T-cell (primary cell): ENCODE measurements at regions not wholly inside any gene's neighbourhood (a gene's known extent, or its start where the extent isn't known, plus 50 kb on each side); places are given as distances from the start of the nearest gene placed in this dataset.
"Not testable (repeated sequence)": the region's sequence is repeated elsewhere in the genome, so short reads cannot be mapped to it uniquely, and the experiment has no call there.

Source experiments
- ATAC-seq, 4 experiments: fragments of 200-7000 bp in 3 of 4; fragments of 150-1000 bp in 1 of 4; cut with Tn5 transposase; replicated peaks in 1 of 4; 1 replicate in 3 of 4; 2 replicates in 1 of 4; pipeline ENCODE4 v1.10.0; 2021; ENCODE audit warnings: moderate library complexity in 3 of 4, mild to moderate bottlenecking in 2 of 4, moderate number of reproducible peaks in 1 of 4
- CTCF ChIA-PET, 2 donors: fragments of 300-600 bp; sonication (Branson Sonifier 250); formaldehyde crosslinking; loops; one replicate each; lab custom pipeline; 2022; ENCODE audit warnings: antibody characterized with exemption in 2 of 2; lab: Charles Lee
- POLR2A ChIA-PET, 2 donors: fragments of 300-600 bp; sonication (Branson Sonifier 250); formaldehyde crosslinking; loops; one replicate each; lab custom pipeline; 2022; ENCODE audit warnings: antibody characterized with exemption in 2 of 2; lab: Charles Lee
- DNase-seq, 35 experiments: peaks; one replicate each; pipeline versions ENCODE4 v3.0.0 to v3.0.0-alpha.2; 2013 to 2023
- H3K27ac ChIP-seq: one replicate; pipeline ENCODE4 v1.5.1; 2013; ENCODE audit warnings: low read length
- H3K27me3 ChIP-seq, 2 experiments: replicated peaks in 1 of 2; 1 replicate in 1 of 2; 2 replicates in 1 of 2; pipeline versions ENCODE4 v1.6.1 to v1.7.0; 2013; ENCODE audit warnings: low read length in 1 of 2, mixed read lengths in 1 of 2; ENCODE audit not compliant: control insufficient read depth in 2 of 2, insufficient read depth in 2 of 2; ENCODE audit errors: extremely low read depth in 1 of 2
- H3K36me3 ChIP-seq, 2 donors: 1 replicate in 1 of 2; 2 replicates in 1 of 2; pipeline versions ENCODE4 v1.6.1 to v1.7.0; 2013; ENCODE audit warnings: low read length in 1 of 2; ENCODE audit not compliant: control insufficient read depth in 2 of 2, insufficient read depth in 1 of 2; ENCODE audit errors: extremely low read depth in 1 of 2
- H3K4me1 ChIP-seq, 2 experiments: 1 replicate in 1 of 2; 2 replicates in 1 of 2; pipeline versions ENCODE4 v1.6.1 to v1.7.0; 2013; ENCODE audit warnings: low read length in 2 of 2, mixed read lengths in 1 of 2; ENCODE audit not compliant: insufficient read depth in 2 of 2, control insufficient read depth in 1 of 2; ENCODE audit errors: extremely low read depth in 1 of 2
- H3K4me3 ChIP-seq, 2 donors: 1 replicate in 1 of 2; 2 replicates in 1 of 2; pipeline versions ENCODE4 v1.5.1 to v1.7.0; 2013; ENCODE audit warnings: mild to moderate bottlenecking in 2 of 2, low read length in 1 of 2, moderate library complexity in 1 of 2; ENCODE audit not compliant: control insufficient read depth in 1 of 2; ENCODE audit errors: extremely low read depth in 1 of 2
- H3K9me3 ChIP-seq: 2 replicates; pipeline ENCODE4 v1.7.0; 2013
- H3K27ac Mint-ChIP-seq, 2 donors: one replicate each; pipeline ENCODE4 v1.8.0; 2020 to 2021; ENCODE audit warnings: mild to moderate bottlenecking in 2 of 2, mixed read lengths in 2 of 2
- H3K27me3 Mint-ChIP-seq, 2 donors: one replicate each; pipeline ENCODE4 v1.8.0; 2021 to 2022; ENCODE audit warnings: mixed read lengths in 2 of 2
- H3K36me3 Mint-ChIP-seq: one replicate; pipeline ENCODE4 v1.8.0; 2021; ENCODE audit warnings: mixed read lengths
- H3K4me1 Mint-ChIP-seq, 3 donors: one replicate each; pipeline ENCODE4 v1.8.0; 2020 to 2022; ENCODE audit warnings: mixed read lengths in 3 of 3, mild to moderate bottlenecking in 1 of 3
- H3K4me3 Mint-ChIP-seq, 3 donors: one replicate each; pipeline ENCODE4 v1.8.0; 2020 to 2022; ENCODE audit warnings: mild to moderate bottlenecking in 3 of 3, mixed read lengths in 3 of 3, moderate library complexity in 3 of 3
- H3K9me3 Mint-ChIP-seq, 3 donors: one replicate each; pipeline ENCODE4 v1.8.0; 2020 to 2022; ENCODE audit warnings: mixed read lengths in 3 of 3
- WGBS: methylation state at CpG from one replicate; pipeline ENCODE4 v1.1.5; 2013; ENCODE audit warnings: missing lambda C conversion rate; ENCODE audit not compliant: insufficient coverage; 5-methylcytosine and 5-hydroxymethylcytosine counted together

GRCh38 chr14:105663323-105663722, 136.9 kb downstream of the TMEM121 start:
- H3K27ac ChIP-seq, H3K9me3 ChIP-seq, POLR2A ChIA-PET, H3K36me3 Mint-ChIP-seq, H3K4me1 Mint-ChIP-seq, H3K4me1 ChIP-seq, H3K27me3 ChIP-seq, H3K4me3 ChIP-seq, H3K36me3 ChIP-seq, H3K27ac Mint-ChIP-seq, DNase-seq, CTCF ChIA-PET, H3K4me3 Mint-ChIP-seq, ATAC-seq: not testable (repeated sequence)
- H3K27me3 Mint-ChIP-seq, result peaks cover 7 to 17% of the 10 kb centered on the region in 2 donors
- peaks cover 18 to 27% (median 22%) of the 10 kb centered on the region in 3 donors for H3K9me3 Mint-ChIP-seq
- WGBS, result no CpG with 5 or more reads among the region's 23 CpGs

GRCh38 chr14:105663818-105664596, 137.6 kb downstream of the TMEM121 start:
- H3K36me3 ChIP-seq, H3K36me3 Mint-ChIP-seq, H3K4me1 ChIP-seq, H3K9me3 ChIP-seq, DNase-seq, H3K4me3 Mint-ChIP-seq, H3K4me3 ChIP-seq, POLR2A ChIA-PET, ATAC-seq, H3K27ac ChIP-seq, CTCF ChIA-PET, H3K4me1 Mint-ChIP-seq, H3K27ac Mint-ChIP-seq, H3K27me3 ChIP-seq: not testable (repeated sequence)
- H3K27me3 Mint-ChIP-seq, result peaks cover 7 to 17% of the 10 kb centered on the region in 2 donors
- H3K9me3 Mint-ChIP-seq, result peaks cover 13 to 21% (median 15%) of the 10 kb centered on the region in 3 donors
- 78% methylated on average over 10 of the region's 27 CpGs for WGBS

GRCh38 chr14:105664691-105665090, 138.3 kb downstream of the TMEM121 start:
- DNase-seq (no peak), ATAC-seq (no peak)
- peaks cover 0 to 4% of the 10 kb centered on the region in 2 experiments for H3K27me3 ChIP-seq
- H3K36me3 ChIP-seq, result no peaks in the 10 kb centered on the region
- no peaks in the 10 kb centered on the region for H3K9me3 ChIP-seq
- peaks cover 7 to 17% of the 10 kb centered on the region in 2 donors for H3K27me3 Mint-ChIP-seq
- H3K27ac Mint-ChIP-seq, result no peak overlapping the region
- WGBS, result 64% methylated on average over 3 of the region's 4 CpGs
- no peak overlapping the region for H3K27ac ChIP-seq
- POLR2A ChIA-PET, result no interaction called here
- H3K4me1 Mint-ChIP-seq, result no peaks in the 10 kb centered on the region
- H3K9me3 Mint-ChIP-seq, result peaks cover 6 to 14% (median 8%) of the 10 kb centered on the region in 3 donors
- no peak overlapping the region for H3K4me3 Mint-ChIP-seq
- CTCF ChIA-PET, result no interaction called here
- no peaks in the 10 kb centered on the region for H3K36me3 Mint-ChIP-seq
- H3K4me1 ChIP-seq, result no peaks in the 10 kb centered on the region
- no peak overlapping the region for H3K4me3 ChIP-seq

- Mint-ChIP-seq H3K4me1 (no peaks in the 10 kb centered on the region), H3K4me3 (no peak overlapping the region), H3K27ac (no peak overlapping the region), H3K36me3 (no peaks in the 10 kb centered on the region), H3K9me3 (peaks cover 0 to 7% (median under 1%) of the 10 kb centered on the region in 3 donors), H3K27me3 (peaks cover 3 to 14% of the 10 kb centered on the region in 2 donors)
- DNase-seq (no peak), ATAC-seq (no peak)
- POLR2A ChIA-PET, result no interaction called here
- no peak overlapping the region for H3K27ac ChIP-seq
- no peak overlapping the region for H3K4me3 ChIP-seq
- 68% methylated on average over 9 of the region's 9 CpGs for WGBS
- H3K36me3 ChIP-seq, result no peaks in the 10 kb centered on the region
- CTCF ChIA-PET, result no interaction called here
- H3K9me3 ChIP-seq, result no peaks in the 10 kb centered on the region
- H3K4me1 ChIP-seq, result no peaks in the 10 kb centered on the region
- peaks cover 0 to 4% of the 10 kb centered on the region in 2 experiments for H3K27me3 ChIP-seq
Measured at GRCh38 chr14:105665247-105665950, 139.0 kb downstream of the TMEM121 start.

DNA sequence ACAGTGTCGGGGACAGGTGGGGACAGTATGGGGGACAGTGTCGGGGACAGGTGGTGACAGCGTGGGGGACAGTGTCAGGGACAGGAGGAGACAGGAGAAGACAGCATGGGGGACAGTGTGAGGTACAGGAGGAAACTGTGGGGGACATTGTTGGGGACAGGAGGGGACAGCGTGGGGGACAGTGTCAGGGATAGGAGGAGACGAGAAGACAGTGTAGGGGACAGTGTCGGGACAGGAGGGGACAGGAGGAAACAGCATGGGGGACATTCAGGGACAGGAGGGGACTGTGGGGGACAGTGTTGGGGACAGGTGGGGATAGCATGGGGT, 139.5 kb downstream of the TMEM121 start:
- ChIA-PET POLR2A (no interaction called here), CTCF (no interaction called here)
- Histone ChIP-seq H3K36me3 (no peaks in the 10 kb centered on the region), H3K4me3 (no peak overlapping the region), H3K27me3 (peaks cover 0 to 4% of the 10 kb centered on the region in 2 experiments), H3K4me1 (no peaks in the 10 kb centered on the region), H3K9me3 (no peaks in the 10 kb centered on the region), H3K27ac (no peak overlapping the region)
- Mint-ChIP-seq H3K9me3 (peaks cover 0 to 2% (median 0%) of the 10 kb centered on the region in 3 donors), H3K4me1 (no peaks in the 10 kb centered on the region), H3K4me3 (no peak overlapping the region), H3K27me3 (peaks cover 0 to 8% of the 10 kb centered on the region in 2 donors), H3K36me3 (no peaks in the 10 kb centered on the region), H3K27ac (no peak overlapping the region)
- 84% methylated on average over 6 of the region's 6 CpGs for WGBS
- ATAC-seq, result no peak
- no peak for DNase-seq

DNA sequence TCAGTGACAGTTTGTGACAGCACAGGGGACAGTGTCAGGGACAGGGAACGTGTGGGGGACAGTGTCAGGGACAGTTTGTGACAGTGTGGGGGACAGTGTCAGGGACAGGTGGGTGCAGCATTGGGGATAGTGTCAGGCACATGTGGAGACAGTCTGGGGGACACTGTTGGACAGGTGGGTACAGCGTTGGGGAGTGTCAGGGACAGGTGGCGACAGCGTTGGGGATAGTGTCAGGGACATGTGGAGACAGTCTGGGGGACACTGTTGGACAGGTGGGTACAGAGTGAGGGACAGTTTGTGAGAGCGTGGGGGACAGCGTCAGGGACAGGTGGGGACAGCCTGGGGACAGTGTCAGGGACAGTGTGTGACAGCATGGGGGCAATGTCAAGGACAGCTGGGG, 140.0 kb downstream of the TMEM121 start:
- no peak overlapping the region for H3K4me3 Mint-ChIP-seq
- H3K9me3 Mint-ChIP-seq, result no peaks in the 10 kb centered on the region
- DNase-seq (no peak), ATAC-seq (no peak)
- ChIA-PET CTCF (no interaction called here), POLR2A (no interaction called here)
- Histone ChIP-seq H3K36me3 (no peaks in the 10 kb centered on the region), H3K4me1 (no peaks in the 10 kb centered on the region), H3K4me3 (no peak overlapping the region), H3K27me3 (peaks cover 0 to 4% of the 10 kb centered on the region in 2 experiments), H3K9me3 (no peaks in the 10 kb centered on the region), H3K27ac (no peak overlapping the region)
- no peak overlapping the region for H3K27ac Mint-ChIP-seq
- H3K36me3 Mint-ChIP-seq, result no peaks in the 10 kb centered on the region
- WGBS, result 79% methylated on average over 6 of the region's 6 CpGs
- H3K27me3 Mint-ChIP-seq, result peaks cover 0 to 6% of the 10 kb centered on the region in 2 donors
- no peaks in the 10 kb centered on the region for H3K4me1 Mint-ChIP-seq
